Central memory CD8-positive, alpha-beta T cell (primary cell): ENCODE measurements at regions not wholly inside any gene's neighbourhood (a gene's known extent, or its start where the extent isn't known, plus 50 kb on each side); places are given as distances from the start of the nearest gene placed in this dataset.
"Not testable (repeated sequence)": the region's sequence is repeated elsewhere in the genome, so short reads cannot be mapped to it uniquely, and the experiment has no call there.

Experiments used
- ATAC-seq: fragments of 150-1000 bp; cut with Tn5 transposase; replicated peaks from 2 replicates; pipeline ENCODE4 v1.10.0; 2022; ENCODE audit warnings: mild to moderate bottlenecking, moderate FRiP score, moderate number of reproducible peaks; ENCODE audit not compliant: poor library complexity, severe bottlenecking; ENCODE audit errors: extremely low read depth
- DNase-seq, 2 donors: peaks; one replicate each; pipeline ENCODE4 v3.0.0; 2021; ENCODE audit warnings: low spot score in 2 of 2
- H3K27ac Mint-ChIP-seq: one replicate; pipeline ENCODE4 v1.8.0; 2022; ENCODE audit warnings: low read depth, mild to moderate bottlenecking, moderate library complexity, mixed read lengths
- H3K27me3 Mint-ChIP-seq: one replicate; pipeline ENCODE4 v1.8.0; 2022; ENCODE audit warnings: mixed read lengths
- H3K36me3 Mint-ChIP-seq: one replicate; pipeline ENCODE4 v1.8.0; 2022; ENCODE audit warnings: mild to moderate bottlenecking, moderate library complexity, mixed read lengths; ENCODE audit not compliant: insufficient read depth
- H3K4me1 Mint-ChIP-seq: one replicate; pipeline ENCODE4 v1.8.0; 2022; ENCODE audit warnings: mixed read lengths
- H3K4me3 Mint-ChIP-seq: one replicate; pipeline ENCODE4 v1.8.0; 2022; ENCODE audit warnings: mild to moderate bottlenecking, moderate library complexity, mixed read lengths
- H3K9me3 Mint-ChIP-seq: one replicate; pipeline ENCODE4 v1.8.0; 2022; ENCODE audit warnings: mixed read lengths

- ATAC-seq (no peak), DNase-seq (no peak)
- Mint-ChIP-seq H3K4me1 (no peaks in the 10 kb centered on the region), H3K9me3 (no peaks in the 10 kb centered on the region), H3K36me3 (no peaks in the 10 kb centered on the region), H3K4me3 (no peak overlapping the region), H3K27me3 (no peaks in the 10 kb centered on the region), H3K27ac (no peak overlapping the region)
Measured at GRCh38 chr21:17396948-17397347, 115.9 kb upstream of the CXADR start.

GRCh38 chr21:17397703-17398102 lies 115.1 kb upstream of the CXADR start:
- H3K4me3 Mint-ChIP-seq = no peak overlapping the region
- no peaks in the 10 kb centered on the region for H3K36me3 Mint-ChIP-seq
- no peaks in the 10 kb centered on the region for H3K4me1 Mint-ChIP-seq
- DNase-seq (no peak), ATAC-seq (no peak)
- H3K27me3 Mint-ChIP-seq = no peaks in the 10 kb centered on the region
- no peaks in the 10 kb centered on the region for H3K9me3 Mint-ChIP-seq
- no peak overlapping the region for H3K27ac Mint-ChIP-seq

GRCh38 chr21:17398954-17399353 lies 113.9 kb upstream of the CXADR start:
- not testable (repeated sequence) for DNase-seq, H3K9me3 Mint-ChIP-seq, H3K36me3 Mint-ChIP-seq, H3K27me3 Mint-ChIP-seq, H3K27ac Mint-ChIP-seq, H3K4me3 Mint-ChIP-seq, H3K4me1 Mint-ChIP-seq, ATAC-seq

- no peaks in the 10 kb centered on the region for H3K9me3 Mint-ChIP-seq
- no peak overlapping the region for H3K4me3 Mint-ChIP-seq
- no peaks in the 10 kb centered on the region for H3K27me3 Mint-ChIP-seq
- H3K27ac Mint-ChIP-seq = no peak overlapping the region
- no peak for ATAC-seq
- H3K4me1 Mint-ChIP-seq = no peaks in the 10 kb centered on the region
- no peaks in the 10 kb centered on the region for H3K36me3 Mint-ChIP-seq
- no peak for DNase-seq
Measured at GRCh38 chr21:17402937-17403336, 109.9 kb upstream of the CXADR start.

DNA sequence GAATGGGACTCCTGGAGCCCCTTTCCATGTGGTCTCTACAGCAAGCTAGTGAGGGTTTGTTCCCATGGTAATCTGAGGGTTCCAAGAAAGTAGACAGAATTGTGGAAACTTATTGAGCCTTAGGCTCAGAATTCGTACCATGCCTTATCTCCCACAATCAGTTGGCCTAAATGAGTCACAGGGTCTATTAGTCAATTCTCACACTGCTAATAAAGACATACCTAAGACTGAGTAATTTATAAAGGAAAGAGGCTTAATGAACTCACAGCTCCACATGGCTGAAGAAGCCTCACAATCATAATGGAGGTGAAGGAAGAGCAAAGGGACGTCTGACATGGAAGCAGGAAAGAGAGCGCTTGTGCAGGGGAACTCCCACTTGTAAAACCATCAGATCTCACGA lies 106.6 kb upstream of the CXADR start:
- H3K27me3 Mint-ChIP-seq = no peaks in the 10 kb centered on the region
- H3K9me3 Mint-ChIP-seq = no peaks in the 10 kb centered on the region
- H3K4me3 Mint-ChIP-seq = no peak overlapping the region
- H3K36me3 Mint-ChIP-seq = no peaks in the 10 kb centered on the region
- ATAC-seq = no peak
- H3K4me1 Mint-ChIP-seq = no peaks in the 10 kb centered on the region
- no peak for DNase-seq
- H3K27ac Mint-ChIP-seq = no peak overlapping the region

DNA sequence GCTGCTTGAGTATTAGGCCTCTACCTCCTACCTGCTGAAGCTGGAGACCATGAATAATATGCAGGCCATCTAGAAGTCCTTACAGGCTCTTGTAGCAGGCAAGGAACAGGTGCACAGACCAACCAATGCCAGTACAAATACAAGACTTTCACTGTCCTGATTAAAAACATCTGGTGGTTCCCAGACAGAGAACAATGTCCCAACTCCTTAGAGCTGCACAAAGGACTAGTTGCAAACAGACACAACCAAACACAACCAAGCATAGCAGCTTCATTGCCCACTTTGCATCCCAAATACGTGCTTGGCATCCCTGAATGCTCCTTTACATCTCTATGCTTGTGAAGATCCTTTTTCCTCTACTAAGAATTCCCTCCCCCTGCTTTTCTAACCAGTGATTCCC lies 98.1 kb upstream of the CXADR start:
- peaks cover 2% of the 10 kb centered on the region for H3K36me3 Mint-ChIP-seq
- no peak for ATAC-seq

GRCh38 chr21:17416139-17416538 lies 96.7 kb upstream of the CXADR start:
- Mint-ChIP-seq H3K27ac (no peak overlapping the region), H3K9me3 (no peaks in the 10 kb centered on the region), H3K27me3 (peaks cover 8% of the 10 kb centered on the region), H3K36me3 (peaks cover 2% of the 10 kb centered on the region), H3K4me1 (no peaks in the 10 kb centered on the region), H3K4me3 (no peak overlapping the region)
- ATAC-seq = no peak
- no peak for DNase-seq

More for the DNA sequence above, 98.1 kb upstream of the CXADR start:
- DNase-seq = no peak
- Mint-ChIP-seq H3K9me3 (no peaks in the 10 kb centered on the region), H3K4me1 (no peaks in the 10 kb centered on the region), H3K27ac (no peak overlapping the region), H3K27me3 (peaks cover 8% of the 10 kb centered on the region), H3K4me3 (no peak overlapping the region)

DNA sequence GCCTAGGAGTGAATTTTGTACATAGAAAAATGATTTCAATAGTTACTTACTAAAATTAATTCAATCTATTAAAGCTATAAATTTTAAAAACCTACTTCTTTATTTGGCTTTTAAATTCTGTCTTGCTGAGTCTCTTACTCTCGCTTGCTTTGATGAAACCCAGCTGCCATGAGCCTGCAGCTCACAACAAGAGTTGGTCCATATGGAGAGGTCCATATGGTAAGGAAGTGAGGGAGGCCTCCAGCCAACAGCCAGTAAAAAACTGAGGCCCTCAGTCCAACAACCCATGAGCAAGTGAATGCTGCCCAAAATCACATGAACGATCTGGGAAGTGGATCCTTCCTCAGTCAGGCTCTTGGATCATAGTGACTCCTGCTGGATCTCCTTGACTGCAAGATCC lies 89.9 kb upstream of the CXADR start:
- Mint-ChIP-seq H3K9me3 (no peaks in the 10 kb centered on the region), H3K36me3 (no peaks in the 10 kb centered on the region), H3K27me3 (peaks cover 11% of the 10 kb centered on the region), H3K27ac (no peak overlapping the region), H3K4me1 (no peaks in the 10 kb centered on the region), H3K4me3 (no peak overlapping the region)
- DNase-seq (no peak), ATAC-seq (no peak)

DNA sequence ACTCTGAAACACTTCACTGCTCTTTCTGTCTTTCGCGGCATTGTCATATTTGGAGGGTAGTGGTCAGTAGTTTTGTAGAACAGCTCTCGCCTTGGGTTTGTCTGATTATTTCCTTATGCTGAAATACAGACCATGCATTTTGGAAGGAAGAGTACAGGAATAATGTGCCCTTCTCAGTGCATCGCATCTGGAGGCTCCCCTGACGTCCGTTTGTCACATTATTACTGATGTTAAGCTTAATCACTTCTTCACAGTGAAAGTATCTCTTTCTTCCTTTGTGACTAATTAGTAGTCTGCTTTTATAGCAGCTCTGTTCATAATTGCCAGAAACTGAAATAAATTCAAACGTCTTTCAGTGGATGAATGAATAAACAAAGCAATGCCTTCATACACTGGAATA lies 85.7 kb upstream of the CXADR start:
- Mint-ChIP-seq H3K36me3 (no peaks in the 10 kb centered on the region), H3K27me3 (peaks cover 11% of the 10 kb centered on the region), H3K4me3 (no peak overlapping the region), H3K27ac (no peak overlapping the region), H3K4me1 (no peaks in the 10 kb centered on the region), H3K9me3 (no peaks in the 10 kb centered on the region)
- no peak for ATAC-seq
- DNase-seq = no peak

DNA sequence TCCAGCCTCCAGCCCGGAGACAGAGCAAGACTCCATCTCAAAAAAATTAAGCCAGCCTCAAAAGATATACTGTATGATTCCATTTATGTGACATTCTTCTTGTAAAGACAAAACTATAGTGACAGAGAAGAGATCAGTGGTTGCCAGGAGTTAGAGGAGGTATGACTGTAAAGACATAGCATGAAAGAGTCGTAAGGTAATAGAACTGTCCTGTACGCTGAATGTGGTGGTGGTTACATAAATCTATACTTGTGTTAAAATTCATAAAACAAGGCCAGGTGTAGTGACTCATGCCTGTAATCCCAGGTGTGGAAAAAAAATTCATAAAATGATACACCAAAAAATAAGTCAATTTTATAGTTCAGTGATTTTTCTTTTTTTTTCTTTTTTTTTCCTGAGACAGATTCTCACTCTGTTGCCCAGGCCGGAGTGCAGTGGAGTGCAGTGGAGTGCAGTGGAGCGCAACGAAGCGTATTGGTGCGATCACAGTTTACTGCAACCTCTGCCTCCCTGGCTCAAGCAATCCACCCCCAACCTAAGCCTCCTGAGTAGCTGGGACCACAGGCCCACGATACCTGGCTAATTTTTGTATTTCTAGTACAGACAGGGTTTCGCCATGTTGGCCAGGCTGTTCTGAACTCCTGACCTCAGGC lies 84.9 kb upstream of the CXADR start:
- Mint-ChIP-seq H3K36me3 (no peaks in the 10 kb centered on the region), H3K9me3 (no peaks in the 10 kb centered on the region), H3K4me1 (no peaks in the 10 kb centered on the region), H3K4me3 (no peak overlapping the region), H3K27me3 (peaks cover 11% of the 10 kb centered on the region), H3K27ac (no peak overlapping the region)
- ATAC-seq = no peak
- DNase-seq = no peak

DNA sequence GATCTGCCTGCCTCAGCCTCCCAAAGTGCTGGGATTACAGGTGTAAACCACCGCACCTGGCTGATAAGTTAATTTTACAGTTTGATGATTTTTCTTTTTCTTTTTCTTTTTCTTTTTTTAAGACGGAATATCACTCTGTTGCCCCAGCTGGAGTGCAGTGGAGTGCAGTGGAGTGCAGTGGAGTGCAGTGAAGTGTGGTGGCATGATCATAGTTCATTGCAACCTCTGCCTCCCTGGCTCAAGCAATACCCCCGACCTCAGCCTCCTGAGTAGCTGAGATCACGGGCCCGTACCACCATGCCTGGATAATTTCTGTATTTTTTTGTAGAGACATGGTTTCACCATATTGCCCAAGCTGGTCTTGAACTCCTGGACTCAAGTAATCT lies 84.4 kb upstream of the CXADR start:
- ATAC-seq = no peak
- H3K36me3 Mint-ChIP-seq = no peaks in the 10 kb centered on the region
- no peak overlapping the region for H3K4me3 Mint-ChIP-seq
- H3K27ac Mint-ChIP-seq = no peak overlapping the region
- H3K27me3 Mint-ChIP-seq = peaks cover 11% of the 10 kb centered on the region
- no peak for DNase-seq
- no peaks in the 10 kb centered on the region for H3K9me3 Mint-ChIP-seq
- no peaks in the 10 kb centered on the region for H3K4me1 Mint-ChIP-seq

DNA sequence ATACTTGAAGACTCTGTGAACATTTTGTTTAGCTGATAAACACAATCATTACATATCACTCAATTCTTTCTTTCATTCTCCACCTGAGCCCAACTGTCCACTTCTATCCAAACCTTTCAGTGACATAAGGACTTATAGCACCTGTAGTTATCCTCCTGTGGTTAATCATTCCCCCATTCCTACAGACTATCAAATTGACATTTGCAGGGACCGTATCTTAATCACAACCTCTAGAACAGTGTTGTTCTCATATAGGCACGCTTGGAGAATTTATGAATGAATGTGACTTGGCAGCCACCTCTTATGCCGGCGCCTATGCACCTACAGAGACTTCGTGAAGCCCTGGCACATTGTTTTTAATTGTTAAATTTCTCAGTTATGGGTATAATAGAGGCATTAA lies 83.9 kb upstream of the CXADR start:
- DNase-seq (no peak), ATAC-seq (no peak)
- Mint-ChIP-seq H3K27me3 (peaks cover 11% of the 10 kb centered on the region), H3K36me3 (no peaks in the 10 kb centered on the region), H3K4me3 (no peak overlapping the region), H3K9me3 (no peaks in the 10 kb centered on the region), H3K27ac (no peak overlapping the region), H3K4me1 (no peaks in the 10 kb centered on the region)

- Mint-ChIP-seq H3K27me3 (peaks cover 11% of the 10 kb centered on the region), H3K27ac (no peak overlapping the region), H3K4me1 (no peaks in the 10 kb centered on the region), H3K9me3 (no peaks in the 10 kb centered on the region), H3K4me3 (no peak overlapping the region), H3K36me3 (no peaks in the 10 kb centered on the region)
- DNase-seq (no peak), ATAC-seq (no peak)
Measured at GRCh38 chr21:17429936-17430335, 82.9 kb upstream of the CXADR start.

DNA sequence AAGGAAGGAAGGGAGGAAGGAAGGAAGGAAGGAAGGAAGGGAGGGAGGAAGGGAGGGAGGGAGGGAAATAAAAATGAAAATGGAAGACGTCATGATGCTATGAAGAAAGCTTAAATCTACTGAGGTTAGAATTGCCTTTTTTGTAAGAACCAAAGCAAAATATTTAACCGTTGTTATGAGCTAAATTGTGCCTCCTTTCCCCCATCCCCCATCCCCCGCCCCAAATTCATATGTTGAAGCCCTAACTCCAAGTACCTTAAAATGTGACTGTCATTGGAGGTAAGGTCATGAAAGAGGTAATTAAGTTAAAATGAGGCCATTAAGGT lies 80.1 kb upstream of the CXADR start:
- H3K27ac Mint-ChIP-seq = no peak overlapping the region
- H3K4me1 Mint-ChIP-seq = no peaks in the 10 kb centered on the region
- DNase-seq (no peak), ATAC-seq (no peak)
- no peak overlapping the region for H3K4me3 Mint-ChIP-seq
- no peaks in the 10 kb centered on the region for H3K9me3 Mint-ChIP-seq
- no peaks in the 10 kb centered on the region for H3K36me3 Mint-ChIP-seq
- no peaks in the 10 kb centered on the region for H3K27me3 Mint-ChIP-seq
